ENCODE measurements at regions not wholly inside any gene's neighbourhood (a gene's known extent, or its start where the extent isn't known, plus 50 kb on each side); places are given as distances from the start of the nearest gene placed in this dataset.
A peak's percentile ranks its signal among the peaks of the same experiment; 100 is the strongest.

DNA sequence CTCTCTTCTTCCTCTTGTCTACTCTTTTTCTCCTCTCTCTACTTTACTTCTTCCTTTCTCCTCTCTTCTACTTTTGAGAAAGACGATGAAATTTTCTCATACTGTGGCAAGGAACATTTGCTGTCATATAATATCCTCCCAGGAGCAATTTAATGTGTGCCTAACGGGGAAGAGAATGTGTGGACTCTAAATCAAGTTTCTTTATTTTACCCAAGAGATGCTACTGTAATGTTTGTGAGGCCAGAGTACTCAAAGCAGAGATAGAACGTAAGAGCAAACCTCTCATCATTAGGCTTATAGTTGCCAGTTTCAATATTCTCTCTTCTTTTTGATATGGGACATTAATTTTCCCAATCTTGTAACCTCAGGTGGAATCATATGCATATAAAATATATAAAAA lies 801.4 kb downstream of the BCKDHB start:
- TF ChIP-seq, protein P1, sequence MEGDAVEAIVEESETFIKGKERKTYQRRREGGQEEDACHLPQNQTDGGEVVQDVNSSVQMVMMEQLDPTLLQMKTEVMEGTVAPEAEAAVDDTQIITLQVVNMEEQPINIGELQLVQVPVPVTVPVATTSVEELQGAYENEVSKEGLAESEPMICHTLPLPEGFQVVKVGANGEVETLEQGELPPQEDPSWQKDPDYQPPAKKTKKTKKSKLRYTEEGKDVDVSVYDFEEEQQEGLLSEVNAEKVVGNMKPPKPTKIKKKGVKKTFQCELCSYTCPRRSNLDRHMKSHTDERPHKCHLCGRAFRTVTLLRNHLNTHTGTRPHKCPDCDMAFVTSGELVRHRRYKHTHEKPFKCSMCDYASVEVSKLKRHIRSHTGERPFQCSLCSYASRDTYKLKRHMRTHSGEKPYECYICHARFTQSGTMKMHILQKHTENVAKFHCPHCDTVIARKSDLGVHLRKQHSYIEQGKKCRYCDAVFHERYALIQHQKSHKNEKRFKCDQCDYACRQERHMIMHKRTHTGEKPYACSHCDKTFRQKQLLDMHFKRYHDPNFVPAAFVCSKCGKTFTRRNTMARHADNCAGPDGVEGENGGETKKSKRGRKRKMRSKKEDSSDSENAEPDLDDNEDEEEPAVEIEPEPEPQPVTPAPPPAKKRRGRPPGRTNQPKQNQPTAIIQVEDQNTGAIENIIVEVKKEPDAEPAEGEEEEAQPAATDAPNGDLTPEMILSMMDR (IDR thresholded peaks at IDR 0.05), result no peak
- no peaks in the 10 kb centered on the region for H3K4me1 ChIP-seq
- no peaks in the 10 kb centered on the region for H3K36me3 ChIP-seq (ENCODE audit: insufficient read depth in 1 of 2, low read depth in 1 of 2)
- H3K4me3 ChIP-seq, result no peak overlapping the region
- no peak overlapping the region for H3K27ac ChIP-seq
- WGBS, 3 donors, result 16 to 32% (median 28%) methylated on average over 3 of the region's 3 CpGs
- H3K9me3 ChIP-seq, result no peaks in the 10 kb centered on the region
- DNase-seq (no peak), ATAC-seq (no peak)
- intact Hi-C loops (cut with DNase I), result no loop called here
- H3K27me3 ChIP-seq (ENCODE audit: insufficient read depth in 3 of 3, low read length in 2 of 3), result no peaks in the 10 kb centered on the region

DNA sequence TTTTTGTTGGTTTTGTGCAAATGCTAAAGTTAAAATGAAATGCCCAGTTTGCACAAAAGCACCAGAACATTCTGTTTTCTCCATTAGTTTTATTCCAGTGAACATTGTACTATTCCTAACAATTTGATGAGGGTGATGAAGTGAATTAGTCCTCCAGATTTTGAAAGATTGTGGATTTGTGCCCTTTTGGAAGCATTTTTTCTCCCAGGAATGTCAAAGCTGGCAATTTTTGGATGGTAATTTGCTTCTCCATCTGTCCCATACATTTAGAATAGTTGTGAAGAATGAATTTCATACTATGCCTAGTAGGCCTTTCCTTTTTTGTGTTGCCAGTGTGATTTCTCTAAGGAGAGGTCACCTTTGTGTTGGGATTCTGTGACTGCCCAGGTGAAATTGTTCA lies 797.2 kb downstream of the BCKDHB start:
- Histone ChIP-seq H3K36me3 (ENCODE audit: insufficient read depth in 1 of 2, low read depth in 1 of 2) (no peaks in the 10 kb centered on the region), H3K27me3 (ENCODE audit: insufficient read depth in 3 of 3, low read length in 2 of 3) (no peaks in the 10 kb centered on the region), H3K27ac (no peak overlapping the region), H3K4me3 (no peak overlapping the region), H3K9me3 (no peaks in the 10 kb centered on the region), H3K4me1 (no peaks in the 10 kb centered on the region)
- intact Hi-C loops (cut with DNase I), result no loop called here
- TF ChIP-seq, protein P1 (IDR thresholded peaks at IDR 0.05), result no peak
- no peak for DNase-seq
- no peak for ATAC-seq

DNA sequence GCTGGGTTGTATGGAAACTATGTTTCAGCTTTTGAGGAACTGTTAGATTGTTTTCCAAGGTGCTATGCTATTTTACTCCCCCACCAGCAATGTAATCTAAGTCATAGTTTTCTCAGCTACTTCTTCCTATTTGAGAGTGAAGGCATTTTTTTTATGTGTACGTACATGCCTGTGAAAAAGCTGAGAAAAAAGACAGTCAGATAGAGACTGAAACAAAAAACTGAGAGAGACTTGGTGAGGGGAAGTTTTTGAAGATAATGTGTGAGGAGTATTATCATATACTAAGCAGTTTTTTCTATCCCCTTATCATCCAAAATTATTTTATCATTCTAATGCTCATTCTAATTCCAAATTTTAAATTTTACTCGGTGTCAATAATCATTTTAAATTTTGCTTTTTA lies 780.0 kb downstream of the BCKDHB start:
- 65 to 87% (median 75%) methylated on average over 2 of the region's 2 CpGs for WGBS, 3 donors
- H3K4me3 ChIP-seq, result no peak overlapping the region
- no peak for DNase-seq
- H3K27me3 ChIP-seq (ENCODE audit: insufficient read depth in 3 of 3, low read length in 2 of 3), result no peaks in the 10 kb centered on the region
- H3K36me3 ChIP-seq (ENCODE audit: insufficient read depth in 1 of 2, low read depth in 1 of 2), result no peaks in the 10 kb centered on the region
- no peaks in the 10 kb centered on the region for H3K9me3 ChIP-seq
- intact Hi-C loops (cut with DNase I), result no loop called here
- H3K4me1 ChIP-seq, result no peaks in the 10 kb centered on the region
- H3K27ac ChIP-seq, result no peak overlapping the region
- TF ChIP-seq, protein P1 (IDR thresholded peaks at IDR 0.05), result no peak
- ATAC-seq, result no peak

GRCh38 chr6:80872951-80873308 lies 766.5 kb downstream of the BCKDHB start:
- ATAC-seq (no peak), DNase-seq (no peak)
- TF ChIP-seq, protein P1 (IDR thresholded peaks at IDR 0.05), result no peak
- Histone ChIP-seq H3K36me3 (ENCODE audit: insufficient read depth in 1 of 2, low read depth in 1 of 2) (no peaks in the 10 kb centered on the region), H3K27ac (no peak overlapping the region), H3K27me3 (ENCODE audit: insufficient read depth in 3 of 3, low read length in 2 of 3) (no peaks in the 10 kb centered on the region), H3K4me3 (no peak overlapping the region), H3K4me1 (no peaks in the 10 kb centered on the region), H3K9me3 (no peaks in the 10 kb centered on the region)
- intact Hi-C loops (cut with DNase I), result no loop called here
- WGBS, 3 donors, result 75 to 79% (median 75%) methylated on average over 1 of the region's 1 CpG

DNA sequence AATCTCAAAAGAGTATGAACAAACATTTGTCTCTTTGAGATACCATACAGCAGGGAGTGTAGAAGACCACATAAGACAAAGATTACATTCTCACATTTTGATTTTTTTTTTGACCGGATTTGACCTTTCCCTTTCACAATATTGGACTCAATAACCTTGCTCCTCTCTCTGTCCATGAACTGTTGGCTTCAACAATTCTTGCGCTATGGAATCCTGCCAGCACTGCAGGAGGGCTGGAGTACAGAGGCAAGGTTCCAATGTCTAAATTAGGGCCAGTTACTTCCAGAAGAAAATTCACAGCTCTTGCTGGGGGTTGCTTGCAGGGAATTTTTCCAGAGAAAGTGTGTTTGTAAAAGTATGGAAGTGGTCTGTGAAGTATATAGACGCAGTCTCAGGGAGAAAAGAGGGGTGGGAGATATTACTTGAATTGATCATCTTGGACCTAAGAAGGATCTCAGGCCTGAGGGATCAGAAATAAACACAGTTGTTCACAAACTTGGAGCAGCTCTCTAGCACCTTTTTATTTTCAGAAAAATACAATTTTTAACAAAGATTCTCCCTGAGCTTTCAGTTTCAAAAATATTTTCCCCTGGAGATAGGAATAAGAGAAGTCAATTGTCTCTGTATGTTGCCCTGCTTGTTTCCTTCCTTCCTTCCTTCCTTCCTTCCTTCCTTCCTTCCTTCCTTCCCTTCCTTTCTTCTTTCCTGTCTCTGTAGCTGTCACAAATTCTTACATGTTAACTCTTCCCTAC lies 765.9 kb downstream of the BCKDHB start:
- Histone ChIP-seq H3K4me1 (no peaks in the 10 kb centered on the region), H3K36me3 (ENCODE audit: insufficient read depth in 1 of 2, low read depth in 1 of 2) (no peaks in the 10 kb centered on the region), H3K9me3 (no peaks in the 10 kb centered on the region), H3K4me3 (no peak overlapping the region), H3K27me3 (ENCODE audit: insufficient read depth in 3 of 3, low read length in 2 of 3) (no peaks in the 10 kb centered on the region), H3K27ac (no peak overlapping the region)
- intact Hi-C loops (cut with DNase I), result no loop called here
- DNase-seq, result peak in 1 of 2 donors; percentile 52
- ATAC-seq, result no peak
- TF ChIP-seq, protein P1 (IDR thresholded peaks at IDR 0.05), result no peak
- 70 to 71% (median 71%) methylated on average over 3 of the region's 3 CpGs for WGBS, 3 donors

Data from psoas muscle (tissue), 7 donors.